NT2/D1 (cell line): ENCODE measurements at regions not wholly inside any gene's neighbourhood (a gene's known extent, or its start where the extent isn't known, plus 50 kb on each side); places are given as distances from the start of the nearest gene placed in this dataset.
A peak's percentile ranks its signal among the peaks of the same experiment; 100 is the strongest.

Experiments
- DNase-seq: peaks from one replicate; pipeline ENCODE4 v3.0.0-alpha.2; 2011; ENCODE audit warnings: low read depth, low spot score
- H3K27me3 ChIP-seq: 2 replicates; pipeline ENCODE4 v1.6.0; 2011; ENCODE audit warnings: mild to moderate bottlenecking; ENCODE audit not compliant: insufficient read length, insufficient read depth
- H3K36me3 ChIP-seq: 2 replicates; pipeline ENCODE4 v1.6.1; 2011; ENCODE audit warnings: mild to moderate bottlenecking, low read length, mixed read lengths; ENCODE audit not compliant: insufficient read depth, insufficient read length
- H3K4me1 ChIP-seq: 2 replicates; pipeline ENCODE4 v1.5.1; 2011; ENCODE audit not compliant: insufficient read depth, insufficient read length
- H3K4me3 ChIP-seq: 2 replicates; pipeline ENCODE4 v1.5.1; 2011; ENCODE audit warnings: low read depth; ENCODE audit not compliant: insufficient read length
- H3K9ac ChIP-seq: 2 replicates; pipeline ENCODE4 v1.6.0; 2011; ENCODE audit warnings: low read depth; ENCODE audit not compliant: insufficient read length
- H3K9me3 ChIP-seq: 2 replicates; pipeline ENCODE4 v1.5.1; 2011; ENCODE audit warnings: mild to moderate bottlenecking, low read length; ENCODE audit not compliant: insufficient read depth
- SUZ12 ChIP-seq: IDR thresholded peaks from 2 replicates; pipeline ENCODE4 v1.6.1; 2011; ENCODE audit not compliant: insufficient read length, insufficient read depth; ENCODE audit errors: extremely low read depth
- YY1 ChIP-seq: IDR thresholded peaks from 2 replicates; pipeline ENCODE4 v1.6.1; 2011; ENCODE audit not compliant: insufficient read length, insufficient read depth
- ZNF274 ChIP-seq: IDR thresholded peaks from 2 replicates; pipeline ENCODE4 v1.6.1; 2011; ENCODE audit warnings: mild to moderate bottlenecking, low read depth, low read length

GRCh38 chr10:131824371-131825149 is 76.2 kb upstream of the PPP2R2D start:
- Histone ChIP-seq H3K36me3 (no peaks in the 10 kb centered on the region), H3K9me3 (no peaks in the 10 kb centered on the region), H3K4me1 (peaks cover 11% of the 10 kb centered on the region), H3K4me3 (no peak overlapping the region), H3K9ac (peak overlapping the region; percentile 26), H3K27me3 (no peaks in the 10 kb centered on the region)
- TF ChIP-seq ZNF274 (no peak), SUZ12 (no peak), YY1 (no peak)
- no peak for DNase-seq

- H3K9ac ChIP-seq: no peak overlapping the region
- DNase-seq: no peak
- no peaks in the 10 kb centered on the region for H3K9me3 ChIP-seq
Observed at GRCh38 chr10:131825150-131825848, 75.5 kb upstream of the PPP2R2D start.

GRCh38 chr10:131825960-131826650 is 74.7 kb upstream of the PPP2R2D start:
- Histone ChIP-seq H3K9me3 (no peaks in the 10 kb centered on the region), H3K9ac (no peak overlapping the region), H3K4me3 (no peak overlapping the region), H3K27me3 (no peaks in the 10 kb centered on the region), H3K36me3 (no peaks in the 10 kb centered on the region), H3K4me1 (peaks cover 11% of the 10 kb centered on the region)
- DNase-seq: no peak
- TF ChIP-seq YY1 (no peak), SUZ12 (no peak), ZNF274 (no peak)

More at GRCh38 chr10:131825150-131825848, 75.5 kb upstream of the PPP2R2D start:
- no peaks in the 10 kb centered on the region for H3K36me3 ChIP-seq
- no peak for TF ChIP-seq SUZ12
- TF ChIP-seq YY1: no peak
- no peak for TF ChIP-seq ZNF274
- no peaks in the 10 kb centered on the region for H3K27me3 ChIP-seq
- peaks cover 11% of the 10 kb centered on the region for H3K4me1 ChIP-seq
- no peak overlapping the region for H3K4me3 ChIP-seq

GRCh38 chr10:131829156-131829930 is 71.5 kb upstream of the PPP2R2D start:
- DNase-seq: no peak
- Histone ChIP-seq H3K4me1 (peaks cover 13% of the 10 kb centered on the region), H3K36me3 (no peaks in the 10 kb centered on the region), H3K4me3 (no peak overlapping the region), H3K9me3 (no peaks in the 10 kb centered on the region), H3K9ac (no peak overlapping the region), H3K27me3 (no peaks in the 10 kb centered on the region)
- TF ChIP-seq YY1: no peak
- no peak for TF ChIP-seq ZNF274
- no peak for TF ChIP-seq SUZ12

- no peak overlapping the region for H3K9ac ChIP-seq
- H3K4me3 ChIP-seq: no peak overlapping the region
- no peaks in the 10 kb centered on the region for H3K36me3 ChIP-seq
- H3K4me1 ChIP-seq: peaks cover 6% of the 10 kb centered on the region
- no peak for DNase-seq
- TF ChIP-seq YY1: no peak
- no peak for TF ChIP-seq SUZ12
- no peak for TF ChIP-seq ZNF274
- H3K27me3 ChIP-seq: no peaks in the 10 kb centered on the region
- H3K9me3 ChIP-seq: no peaks in the 10 kb centered on the region
Observed at GRCh38 chr10:131830446-131831130, 70.2 kb upstream of the PPP2R2D start.

- H3K4me3 ChIP-seq: no peak overlapping the region
- no peak overlapping the region for H3K9ac ChIP-seq
- no peaks in the 10 kb centered on the region for H3K9me3 ChIP-seq
- H3K36me3 ChIP-seq: no peaks in the 10 kb centered on the region
- peaks cover 2% of the 10 kb centered on the region for H3K4me1 ChIP-seq
- DNase-seq: no peak
- H3K27me3 ChIP-seq: no peaks in the 10 kb centered on the region
- TF ChIP-seq ZNF274: no peak
- no peak for TF ChIP-seq YY1
- no peak for TF ChIP-seq SUZ12
Observed at GRCh38 chr10:131831561-131831960, 69.2 kb upstream of the PPP2R2D start.
